Brain microvascular endothelial cell (primary cell): ENCODE measurements at regions not wholly inside any gene's neighbourhood (a gene's known extent, or its start where the extent isn't known, plus 50 kb on each side); places are given as distances from the start of the nearest gene placed in this dataset.

Experiments used
- DNase-seq: peaks from one replicate; pipeline ENCODE4 v3.0.0-alpha.2; 2020
- H3K27ac ChIP-seq: fragments of 250-450 bp; sonication (Bioruptor Pico); 2 replicates; pipeline ENCODE4 v1.5.1; 2020; ENCODE audit warnings: mild to moderate bottlenecking, moderate library complexity
- H3K27me3 ChIP-seq: fragments of 250-450 bp; sonication (Bioruptor Pico); replicated peaks from 2 replicates; pipeline ENCODE4 v1.5.1; 2020; ENCODE audit warnings: mild to moderate bottlenecking
- H3K36me3 ChIP-seq: fragments of 250-450 bp; sonication (Bioruptor Pico); replicated peaks from 2 replicates; pipeline ENCODE4 v1.5.1; 2020; ENCODE audit warnings: mild to moderate bottlenecking
- H3K4me3 ChIP-seq: 2 replicates; pipeline ENCODE4 v1.5.1; 2011; ENCODE audit warnings: low read depth, mild to moderate bottlenecking, control low read depth, low read length, moderate library complexity
- in situ Hi-C: cut with HindIII; loops from 2 replicates; pipeline ENCODE4 v1.10.0; 2017; ENCODE audit warnings: low sequenced_read_pairs, low pct_ligation_motif_present
- TF ChIP-seq, protein P1 (sequence below): IDR thresholded peaks from 2 replicates; pipeline ENCODE4 v1.5.1; 2011; ENCODE audit warnings: low read depth, mild to moderate bottlenecking, moderate library complexity, low read length, control low read depth, inconsistent platforms; ENCODE audit errors: missing control alignments

GRCh38 chr11:106152013-106152412, 74.6 kb downstream of the AASDHPPT start:
- Histone ChIP-seq H3K27ac (no peak overlapping the region), H3K36me3 (no peaks in the 10 kb centered on the region), H3K27me3 (no peaks in the 10 kb centered on the region), H3K4me3 (no peak overlapping the region)
- TF ChIP-seq, protein P1, sequence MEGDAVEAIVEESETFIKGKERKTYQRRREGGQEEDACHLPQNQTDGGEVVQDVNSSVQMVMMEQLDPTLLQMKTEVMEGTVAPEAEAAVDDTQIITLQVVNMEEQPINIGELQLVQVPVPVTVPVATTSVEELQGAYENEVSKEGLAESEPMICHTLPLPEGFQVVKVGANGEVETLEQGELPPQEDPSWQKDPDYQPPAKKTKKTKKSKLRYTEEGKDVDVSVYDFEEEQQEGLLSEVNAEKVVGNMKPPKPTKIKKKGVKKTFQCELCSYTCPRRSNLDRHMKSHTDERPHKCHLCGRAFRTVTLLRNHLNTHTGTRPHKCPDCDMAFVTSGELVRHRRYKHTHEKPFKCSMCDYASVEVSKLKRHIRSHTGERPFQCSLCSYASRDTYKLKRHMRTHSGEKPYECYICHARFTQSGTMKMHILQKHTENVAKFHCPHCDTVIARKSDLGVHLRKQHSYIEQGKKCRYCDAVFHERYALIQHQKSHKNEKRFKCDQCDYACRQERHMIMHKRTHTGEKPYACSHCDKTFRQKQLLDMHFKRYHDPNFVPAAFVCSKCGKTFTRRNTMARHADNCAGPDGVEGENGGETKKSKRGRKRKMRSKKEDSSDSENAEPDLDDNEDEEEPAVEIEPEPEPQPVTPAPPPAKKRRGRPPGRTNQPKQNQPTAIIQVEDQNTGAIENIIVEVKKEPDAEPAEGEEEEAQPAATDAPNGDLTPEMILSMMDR, result peak; percentile 14
- peak; percentile 6 for DNase-seq
- in situ Hi-C loops, result no loop called here

DNA sequence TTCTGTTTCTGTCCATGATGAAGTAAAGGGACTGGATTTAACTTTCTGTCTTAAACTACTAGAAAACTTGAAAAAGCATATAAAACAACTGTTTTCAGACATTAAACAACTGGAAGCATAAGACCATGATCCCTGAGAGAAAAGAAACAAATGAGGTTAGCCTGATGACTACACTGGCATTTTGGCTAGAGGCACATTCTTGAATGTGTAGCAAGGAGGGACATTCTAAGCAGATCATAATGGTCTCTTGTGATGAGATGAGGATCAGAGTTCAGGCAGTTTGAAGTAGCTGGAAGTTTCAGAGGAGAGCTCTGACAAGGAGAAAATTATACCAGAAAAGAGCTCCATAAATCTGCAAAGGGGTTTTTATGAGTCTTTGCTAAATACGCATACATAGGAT, 75.4 kb downstream of the AASDHPPT start:
- no peak overlapping the region for H3K4me3 ChIP-seq
- peak; percentile 11 for DNase-seq
- in situ Hi-C loops, result no loop called here
- H3K27ac ChIP-seq, result no peak overlapping the region
- TF ChIP-seq, protein P1, result no peak
- H3K27me3 ChIP-seq, result no peaks in the 10 kb centered on the region
- no peaks in the 10 kb centered on the region for H3K36me3 ChIP-seq

- no peak overlapping the region for H3K4me3 ChIP-seq
- H3K36me3 ChIP-seq, result no peaks in the 10 kb centered on the region
- DNase-seq, result peak; percentile 67
- H3K27ac ChIP-seq, result no peak overlapping the region
- H3K27me3 ChIP-seq, result no peaks in the 10 kb centered on the region
- in situ Hi-C loops, result no loop called here
- TF ChIP-seq, protein P1, result peak; percentile 64
Observed at GRCh38 chr11:106156290-106156937, 79.0 kb downstream of the AASDHPPT start.

DNA sequence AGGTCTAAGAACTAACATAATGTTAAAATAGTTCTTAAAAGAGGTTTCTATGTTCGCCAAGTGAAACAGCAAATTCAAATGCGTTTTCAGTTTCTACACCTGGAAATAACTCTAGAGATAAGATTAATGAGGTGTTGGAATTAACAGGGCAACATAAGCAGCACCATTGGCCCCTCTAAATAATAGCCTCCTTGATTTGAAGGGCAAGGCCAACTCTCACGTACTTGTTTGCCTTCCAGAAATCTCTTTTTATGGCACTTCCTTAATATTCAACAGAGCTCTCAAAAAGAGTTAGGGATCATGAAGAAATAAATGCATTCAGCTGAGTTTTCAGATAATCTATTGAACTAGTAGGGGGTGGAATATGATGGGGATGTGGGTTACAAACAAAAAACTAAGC, 80.9 kb downstream of the AASDHPPT start:
- no peaks in the 10 kb centered on the region for H3K36me3 ChIP-seq
- TF ChIP-seq, protein P1, result no peak
- in situ Hi-C loops, result no loop called here
- H3K27me3 ChIP-seq, result no peaks in the 10 kb centered on the region
- H3K27ac ChIP-seq, result no peak overlapping the region
- no peak overlapping the region for H3K4me3 ChIP-seq
- DNase-seq, result no peak

- TF ChIP-seq, protein P1, result no peak
Observed at GRCh38 chr11:106159836-106160235, 82.4 kb downstream of the AASDHPPT start.

GRCh38 chr11:106160494-106160893, 83.0 kb downstream of the AASDHPPT start:
- H3K36me3 ChIP-seq, result no peaks in the 10 kb centered on the region
- no peak overlapping the region for H3K27ac ChIP-seq
- no peaks in the 10 kb centered on the region for H3K27me3 ChIP-seq
- no peak overlapping the region for H3K4me3 ChIP-seq
- DNase-seq, result no peak
- TF ChIP-seq, protein P1, result no peak
- in situ Hi-C loops, result no loop called here

More at GRCh38 chr11:106159836-106160235, 82.4 kb downstream of the AASDHPPT start:
- in situ Hi-C loops, result no loop called here
- no peak overlapping the region for H3K27ac ChIP-seq
- DNase-seq, result no peak
- no peaks in the 10 kb centered on the region for H3K36me3 ChIP-seq
- H3K27me3 ChIP-seq, result no peaks in the 10 kb centered on the region
- H3K4me3 ChIP-seq, result no peak overlapping the region
